ENCODE measurements at regions not wholly inside any gene's neighbourhood (a gene's known extent, or its start where the extent isn't known, plus 50 kb on each side); places are given as distances from the start of the nearest gene placed in this dataset.

DNA sequence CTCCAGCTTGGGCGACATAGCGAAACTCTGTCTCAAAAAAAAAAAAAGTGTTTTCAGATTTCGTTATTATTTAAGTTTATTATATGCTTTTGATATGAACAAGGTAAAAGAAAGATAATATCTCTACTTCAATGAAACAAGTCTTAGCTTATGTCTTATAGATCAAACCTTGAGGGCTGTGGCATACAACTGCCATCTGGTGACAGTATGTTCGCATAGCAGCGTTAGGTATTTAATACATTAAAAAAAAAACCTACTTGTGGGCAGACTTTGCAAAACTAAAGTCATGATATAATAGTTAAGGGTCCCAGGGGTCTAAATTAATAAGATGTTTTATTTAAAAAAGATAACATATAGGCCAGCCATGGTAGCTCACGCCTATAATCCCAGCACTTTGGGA, 161.2 kb upstream of the AMOT start:
- TF ChIP-seq, protein P1, sequence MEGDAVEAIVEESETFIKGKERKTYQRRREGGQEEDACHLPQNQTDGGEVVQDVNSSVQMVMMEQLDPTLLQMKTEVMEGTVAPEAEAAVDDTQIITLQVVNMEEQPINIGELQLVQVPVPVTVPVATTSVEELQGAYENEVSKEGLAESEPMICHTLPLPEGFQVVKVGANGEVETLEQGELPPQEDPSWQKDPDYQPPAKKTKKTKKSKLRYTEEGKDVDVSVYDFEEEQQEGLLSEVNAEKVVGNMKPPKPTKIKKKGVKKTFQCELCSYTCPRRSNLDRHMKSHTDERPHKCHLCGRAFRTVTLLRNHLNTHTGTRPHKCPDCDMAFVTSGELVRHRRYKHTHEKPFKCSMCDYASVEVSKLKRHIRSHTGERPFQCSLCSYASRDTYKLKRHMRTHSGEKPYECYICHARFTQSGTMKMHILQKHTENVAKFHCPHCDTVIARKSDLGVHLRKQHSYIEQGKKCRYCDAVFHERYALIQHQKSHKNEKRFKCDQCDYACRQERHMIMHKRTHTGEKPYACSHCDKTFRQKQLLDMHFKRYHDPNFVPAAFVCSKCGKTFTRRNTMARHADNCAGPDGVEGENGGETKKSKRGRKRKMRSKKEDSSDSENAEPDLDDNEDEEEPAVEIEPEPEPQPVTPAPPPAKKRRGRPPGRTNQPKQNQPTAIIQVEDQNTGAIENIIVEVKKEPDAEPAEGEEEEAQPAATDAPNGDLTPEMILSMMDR (IDR thresholded peaks at IDR 0.05; ENCODE audit: borderline replicate concordance, extremely low read depth, low read length, poor library complexity, severe bottlenecking): no peak
- TF ChIP-seq EZH2 (IDR thresholded peaks at IDR 0.05; ENCODE audit: borderline replicate concordance, low read depth, low read length, severe bottlenecking): no peak

All from DND-41 (cell line).